ENCODE measurements at regions not wholly inside any gene's neighbourhood (a gene's known extent, or its start where the extent isn't known, plus 50 kb on each side); places are given as distances from the start of the nearest gene placed in this dataset.

DNA sequence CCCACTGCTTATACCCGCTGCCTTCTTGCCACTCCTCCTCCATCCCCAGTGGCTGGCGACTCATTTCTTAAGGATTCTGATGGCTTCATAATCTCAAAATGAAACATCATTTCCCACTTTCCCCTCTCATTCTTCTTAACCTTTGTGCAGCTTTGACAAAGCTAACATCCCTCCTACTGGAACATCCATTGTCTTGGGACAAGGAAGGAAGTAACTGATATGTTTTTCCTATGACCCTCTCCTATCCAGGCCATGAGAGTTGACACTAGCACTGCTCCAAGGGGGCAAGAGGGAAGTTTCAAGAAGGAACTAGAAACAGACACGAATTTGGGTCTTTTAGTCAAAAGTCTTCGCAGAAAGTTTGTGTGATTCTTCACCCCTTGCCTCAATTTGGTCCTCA lies 71.7 kb upstream of the SNX2 start:
- ATAC-seq (ENCODE audit: low read depth) (no peak), DNase-seq (no peak)
- TF ChIP-seq CHD1 (IDR thresholded peaks at IDR 0.05; ENCODE audit: low read depth, low read length) (no peak), FOS (IDR thresholded peaks at IDR 0.05; ENCODE audit: low read depth, low read length) (no peak), MAFK (IDR thresholded peaks at IDR 0.05; ENCODE audit: low read depth, low read length) (no peak), MXI1 (IDR thresholded peaks at IDR 0.05; ENCODE audit: borderline replicate concordance, low read depth, low read length) (no peak), MAZ (IDR thresholded peaks at IDR 0.05; ENCODE audit: borderline replicate concordance, low read depth, low read length) (no peak), SMC3 (IDR thresholded peaks at IDR 0.05; ENCODE audit: low read depth, low read length) (no peak), RFX5 (IDR thresholded peaks at IDR 0.05; ENCODE audit: low read depth, low read length) (no peak), RCOR1 (IDR thresholded peaks at IDR 0.05; ENCODE audit: insufficient replicate concordance, low read length) (no peak), RAD21 (IDR thresholded peaks at IDR 0.05; ENCODE audit: low read length) (no peak), BHLHE40 (IDR thresholded peaks at IDR 0.05; ENCODE audit: low read depth, low read length) (no peak)
- TF ChIP-seq, protein P1, sequence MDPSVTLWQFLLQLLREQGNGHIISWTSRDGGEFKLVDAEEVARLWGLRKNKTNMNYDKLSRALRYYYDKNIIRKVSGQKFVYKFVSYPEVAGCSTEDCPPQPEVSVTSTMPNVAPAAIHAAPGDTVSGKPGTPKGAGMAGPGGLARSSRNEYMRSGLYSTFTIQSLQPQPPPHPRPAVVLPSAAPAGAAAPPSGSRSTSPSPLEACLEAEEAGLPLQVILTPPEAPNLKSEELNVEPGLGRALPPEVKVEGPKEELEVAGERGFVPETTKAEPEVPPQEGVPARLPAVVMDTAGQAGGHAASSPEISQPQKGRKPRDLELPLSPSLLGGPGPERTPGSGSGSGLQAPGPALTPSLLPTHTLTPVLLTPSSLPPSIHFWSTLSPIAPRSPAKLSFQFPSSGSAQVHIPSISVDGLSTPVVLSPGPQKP (IDR thresholded peaks at IDR 0.05; ENCODE audit: borderline replicate concordance, low read depth, low read length), result no peak
- no peaks in the 10 kb centered on the region for H3K36me3 ChIP-seq (ENCODE audit: control insufficient read depth, insufficient read depth, low read length)
- H2BK15ac ChIP-seq (ENCODE audit: low read depth, low read length), result no peak overlapping the region
- no peak overlapping the region for H3K4ac ChIP-seq (ENCODE audit: low read depth, low read length)
- 100% methylated on average over 1 of the region's 4 CpGs; no CpG with 5 or more reads in 1 of the 2 experiments for WGBS, 2 experiments (ENCODE audit: extremely low coverage in 2 of 2, insufficient read length in 1 of 2)
- in situ Hi-C loops (cut with MboI; ENCODE audit: low sequenced_read_pairs) (no loop called here), intact Hi-C loops (cut with micrococcal nuclease) (loop anchor here (10.0 kb wide), 3 partner anchors 142 to 642 kb away; partner anchors contain the start of gene SNX24), dilution Hi-C loops (cut with HindIII; ENCODE audit: low sequenced_read_pairs, unreplicated experiment) (no loop called here)
- H3K4me2 ChIP-seq (ENCODE audit: low read depth, low read length), result no peak overlapping the region
- no peak overlapping the region for H4K5ac ChIP-seq (ENCODE audit: low read depth, low read length)
- no peak overlapping the region for H4K91ac ChIP-seq (ENCODE audit: insufficient read depth, low read depth, low read length)
- no peaks in the 10 kb centered on the region for H3K9me3 ChIP-seq (ENCODE audit: control insufficient read depth, insufficient read depth, low read length)
- ChIA-PET POLR2A (ENCODE audit: unreplicated experiment) (no interaction called here), CTCF (interaction anchor here (0.9 to 1.8 kb wide), 6 partner anchors 10 to 455 kb away, joined by 3 to 10 read pairs (median 4); no protein-coding TSS in a partner anchor)
- no peak overlapping the region for H3K9ac ChIP-seq (ENCODE audit: low read depth, low read length)
- no peak overlapping the region for H2AFZ ChIP-seq (replicated peaks; ENCODE audit: low read length, poor library complexity)
- no peak overlapping the region for H3K4me3 ChIP-seq (ENCODE audit: insufficient read depth, low read depth, low read length)
- no peak overlapping the region for H3K23ac ChIP-seq (ENCODE audit: low read depth, low read length)
- H3K79me1 ChIP-seq (ENCODE audit: low read depth in 1 of 2, low read length in 2 of 2), result no peaks in the 10 kb centered on the region
- H3K56ac ChIP-seq (ENCODE audit: extremely low read depth, insufficient read depth, low read length), result no peak overlapping the region
- no peak overlapping the region for H2BK120ac ChIP-seq (ENCODE audit: low read depth, low read length)
- H3K9me1 ChIP-seq (ENCODE audit: insufficient read depth, low read length), result no peaks in the 10 kb centered on the region
- H3K14ac ChIP-seq (replicated peaks; ENCODE audit: low read depth, low read length), result no peak overlapping the region
- H3K27me3 ChIP-seq (ENCODE audit: control insufficient read depth, insufficient read depth, low read length), result peaks cover 2% of the 10 kb centered on the region; the same call in 1 of the 2 replicates
- no peak overlapping the region for H4K8ac ChIP-seq (ENCODE audit: low read depth in 2 of 2, low read length in 2 of 2)
- H3K27ac ChIP-seq (ENCODE audit: insufficient read depth, low read length), result no peak overlapping the region
- H3K4me1 ChIP-seq (ENCODE audit: control insufficient read depth, insufficient read depth, low read length), result no peaks in the 10 kb centered on the region
- no TSS peak for BruUV-seq (replicated peaks)
- H2AK5ac ChIP-seq (ENCODE audit: low read depth, low read length), result no peak overlapping the region
- H2BK5ac ChIP-seq (ENCODE audit: low read depth, low read length, poor library complexity, severe bottlenecking), result no peak overlapping the region
- H2BK20ac ChIP-seq (ENCODE audit: low read depth, low read length), result no peak overlapping the region
- no peak overlapping the region for H2AK9ac ChIP-seq (replicated peaks; ENCODE audit: low read depth, low read length, poor library complexity)
- no peak overlapping the region for H3K18ac ChIP-seq (ENCODE audit: low read depth, low read length)
- H4K20me1 ChIP-seq (ENCODE audit: insufficient read depth, low read length), result no peaks in the 10 kb centered on the region

Measured in IMR-90 (cell line).